ENCODE measurements at regions not wholly inside any gene's neighbourhood (a gene's known extent, or its start where the extent isn't known, plus 50 kb on each side); places are given as distances from the start of the nearest gene placed in this dataset.

- TF ChIP-seq EZH2 (IDR thresholded peaks at IDR 0.05; ENCODE audit: borderline replicate concordance, insufficient read depth, low read depth, low read length, poor library complexity, severe bottlenecking) (no peak), CTCF (IDR thresholded peaks at IDR 0.05) (no peak)
- H3K27me3 ChIP-seq (replicated peaks in 1 of 4; ENCODE audit: control extremely low read depth in 1 of 4, control insufficient read depth in 3 of 4, insufficient read depth in 4 of 4, low read length in 3 of 4): peaks cover 0 to 7% (median 0%) of the 10 kb centered on the region in 4 experiments
- ATAC-seq (ENCODE audit: low read depth) (no peak), DNase-seq (no peak)
- Mint-ChIP-seq H3K27me3 (peaks cover 7% of the 10 kb centered on the region), H3K4me3 (no peak overlapping the region), H3K4me1 (no peaks in the 10 kb centered on the region), H3K9me3 (ENCODE audit: insufficient read depth) (no peaks in the 10 kb centered on the region), H3K27ac (no peak overlapping the region)
- H3K9me3 ChIP-seq (ENCODE audit: control extremely low read depth in 1 of 3, control insufficient read depth in 2 of 3, insufficient read depth in 1 of 3, low read length in 2 of 3): no peaks in the 10 kb centered on the region
- no peaks in the 10 kb centered on the region for H3K4me1 ChIP-seq (ENCODE audit: control insufficient read depth in 2 of 2, insufficient read depth in 2 of 2, low read length in 2 of 2)
- CTCF ChIA-PET: no interaction called here
- POLR2A ChIA-PET: no interaction called here
- intact Hi-C loops (cut with micrococcal nuclease): no loop called here
- H3K27ac ChIP-seq (ENCODE audit: low read length in 2 of 2): no peak overlapping the region
- H3K9ac ChIP-seq (ENCODE audit: low read length): no peak overlapping the region
- no peaks in the 10 kb centered on the region for H3K36me3 ChIP-seq (replicated peaks in 1 of 2; ENCODE audit: control extremely low read depth in 1 of 2, control insufficient read depth in 1 of 2, extremely low read depth in 1 of 2, insufficient read depth in 2 of 2, low read length in 1 of 2)
- WGBS (ENCODE audit: insufficient coverage): 94% methylated on average over 6 of the region's 7 CpGs
- H3K4me2 ChIP-seq (replicated peaks; ENCODE audit: low read depth, low read length, poor library complexity, severe bottlenecking): no peak overlapping the region
- no peaks in the 10 kb centered on the region for H3K79me2 ChIP-seq (ENCODE audit: control insufficient read depth, insufficient read depth, low read length)
- H4K20me1 ChIP-seq (ENCODE audit: control insufficient read depth, insufficient read depth, low read length, poor library complexity, severe bottlenecking): no peaks in the 10 kb centered on the region
- H2AFZ ChIP-seq (ENCODE audit: insufficient read depth, low read depth, low read length, poor library complexity, severe bottlenecking): no peak overlapping the region
- H3K4me3 ChIP-seq (ENCODE audit: control extremely low read depth in 1 of 5, extremely low read depth in 1 of 5, insufficient read depth in 1 of 5, low read depth in 2 of 5, low read length in 4 of 5): no peak overlapping the region
Observed at GRCh38 chr3:194995334-194995733, 275.6 kb downstream of the XXYLT1 start.

- Mint-ChIP-seq H3K9me3 (ENCODE audit: insufficient read depth) (no peaks in the 10 kb centered on the region), H3K27me3 (peaks cover 3% of the 10 kb centered on the region), H3K4me3 (no peak overlapping the region), H3K27ac (no peak overlapping the region), H3K4me1 (no peaks in the 10 kb centered on the region)
- no peaks in the 10 kb centered on the region for H4K20me1 ChIP-seq (ENCODE audit: control insufficient read depth, insufficient read depth, low read length, poor library complexity, severe bottlenecking)
- intact Hi-C loops (cut with micrococcal nuclease): no loop called here
- H3K27ac ChIP-seq (ENCODE audit: low read length in 2 of 2): no peak overlapping the region
- CTCF ChIA-PET: interaction anchor here (1.8 kb wide), 1 partner anchor 313 kb away, joined by 8 read pairs; no protein-coding TSS in a partner anchor
- H3K9ac ChIP-seq (ENCODE audit: low read length): no peak overlapping the region
- TF ChIP-seq CTCF (IDR thresholded peaks at IDR 0.05) (no peak), EZH2 (IDR thresholded peaks at IDR 0.05; ENCODE audit: borderline replicate concordance, insufficient read depth, low read depth, low read length, poor library complexity, severe bottlenecking) (no peak)
- no peaks in the 10 kb centered on the region for H3K79me2 ChIP-seq (ENCODE audit: control insufficient read depth, insufficient read depth, low read length)
- H2AFZ ChIP-seq (ENCODE audit: insufficient read depth, low read depth, low read length, poor library complexity, severe bottlenecking): no peak overlapping the region
- H3K4me1 ChIP-seq (ENCODE audit: control insufficient read depth in 2 of 2, insufficient read depth in 2 of 2, low read length in 2 of 2): no peaks in the 10 kb centered on the region
- no peak overlapping the region for H3K4me2 ChIP-seq (replicated peaks; ENCODE audit: low read depth, low read length, poor library complexity, severe bottlenecking)
- DNase-seq (no peak), ATAC-seq (ENCODE audit: low read depth) (no peak)
- no peak overlapping the region for H3K4me3 ChIP-seq (ENCODE audit: control extremely low read depth in 1 of 5, extremely low read depth in 1 of 5, insufficient read depth in 1 of 5, low read depth in 2 of 5, low read length in 4 of 5)
- peaks cover 0 to 7% (median 0%) of the 10 kb centered on the region in 4 experiments for H3K27me3 ChIP-seq (replicated peaks in 1 of 4; ENCODE audit: control extremely low read depth in 1 of 4, control insufficient read depth in 3 of 4, insufficient read depth in 4 of 4, low read length in 3 of 4)
- no peaks in the 10 kb centered on the region for H3K36me3 ChIP-seq (replicated peaks in 1 of 2; ENCODE audit: control extremely low read depth in 1 of 2, control insufficient read depth in 1 of 2, extremely low read depth in 1 of 2, insufficient read depth in 2 of 2, low read length in 1 of 2)
- no peaks in the 10 kb centered on the region for H3K9me3 ChIP-seq (ENCODE audit: control extremely low read depth in 1 of 3, control insufficient read depth in 2 of 3, insufficient read depth in 1 of 3, low read length in 2 of 3)
- WGBS (ENCODE audit: insufficient coverage): 97% methylated on average over 11 of the region's 12 CpGs
- POLR2A ChIA-PET: no interaction called here
Observed at GRCh38 chr3:194995922-194996321, 275.0 kb downstream of the XXYLT1 start.

Measured in B cell (primary cell).